GM12878 (cell line): ENCODE measurements at regions not wholly inside any gene's neighbourhood (a gene's known extent, or its start where the extent isn't known, plus 50 kb on each side); places are given as distances from the start of the nearest gene placed in this dataset.
"Not testable (repeated sequence)": the region's sequence is repeated elsewhere in the genome, so short reads cannot be mapped to it uniquely, and the experiment has no call there.

Experiments
- ATAC-seq: fragments of 200-7000 bp; cut with Tn5 transposase; 3 replicates; pipeline ENCODE4 v1.9.1; 2020; ENCODE audit warnings: mild to moderate bottlenecking, moderate library complexity
- BruUV-seq: library from RNA; stranded (reverse); fragments of 400-500 nt; replicated peaks from 2 replicates; lab custom pipeline; 2021; lab: Mats Ljungman, UMichigan
- CTCF ChIA-PET: fragments of 300-600 bp; sonication (Branson Sonifier 250); formaldehyde crosslinking; extraction: SDS; loops from one replicate; lab custom pipeline; 2021; ENCODE audit warnings: inconsistent platforms; lab: Yijun Ruan, JAX
- POLR2A ChIA-PET: fragments of 350-600 bp; formaldehyde crosslinking; extraction: SDS; loops from one replicate; lab custom pipeline; 2021; ENCODE audit warnings: inconsistent platforms; lab: Charles Lee
- RAD21 ChIA-PET: fragments of 300-600 bp; sonication (Branson Sonifier 250); formaldehyde crosslinking; loops from one replicate; lab custom pipeline; 2023; ENCODE audit warnings: antibody characterized with exemption; ENCODE audit not compliant: unreplicated experiment; lab: Charles Lee
- SMC1A ChIA-PET: fragments of 300-600 bp; sonication (Branson Sonifier 250); formaldehyde crosslinking; loops from one replicate; lab custom pipeline; 2023; ENCODE audit not compliant: unreplicated experiment, uncharacterized antibody; lab: Charles Lee
- DNase-seq: peaks from one replicate; pipeline ENCODE4 v3.0.0-alpha.2; 2011; ENCODE audit warnings: low read depth, low spot score
- FAIRE-seq: peaks from 3 replicates; lab custom pipeline; 2011; peaks lifted over from hg19 to GRCh38; lab: Jason Lieb, UNC
- H2AFZ ChIP-seq: 2 replicates; pipeline ENCODE4 v1.6.0; 2011; ENCODE audit warnings: low read depth, low read length, control low read depth; ENCODE audit not compliant: control insufficient read depth
- H3K27ac ChIP-seq: 2 replicates; pipeline ENCODE4 v1.5.1; 2011; ENCODE audit warnings: control low read depth; ENCODE audit not compliant: control insufficient read depth, insufficient read depth
- H3K27me3 ChIP-seq, 2 experiments: replicated peaks in 1 of 2; 2 replicates each; pipeline versions ENCODE4 v1.6.0 to v1.6.1; 2011; ENCODE audit warnings: low read length in 1 of 2; ENCODE audit not compliant: control insufficient read depth in 2 of 2, insufficient read depth in 2 of 2
- H3K36me3 ChIP-seq, 2 experiments: 2 replicates each; pipeline ENCODE4 v1.5.1; 2011; ENCODE audit warnings: low read length in 1 of 2; ENCODE audit not compliant: control insufficient read depth in 2 of 2, insufficient read depth in 2 of 2
- H3K4me1 ChIP-seq: 2 replicates; pipeline ENCODE4 v1.6.1; 2011; ENCODE audit warnings: mild to moderate bottlenecking, low read length, moderate library complexity, mixed read lengths; ENCODE audit not compliant: control insufficient read depth, insufficient read depth
- H3K4me2 ChIP-seq: 2 replicates; pipeline ENCODE4 v1.6.0; 2011; ENCODE audit warnings: control low read depth; ENCODE audit not compliant: control insufficient read depth, insufficient read depth
- H3K4me3 ChIP-seq: fragments of 200-600 bp; sonication (generic); 2 replicates; pipeline ENCODE4 v1.5.1; 2016
- H3K79me2 ChIP-seq: 2 replicates; pipeline ENCODE4 v1.6.0; 2011; ENCODE audit warnings: low read length; ENCODE audit not compliant: control insufficient read depth, insufficient read depth
- H3K9ac ChIP-seq: 2 replicates; pipeline ENCODE4 v1.8.0; 2011; ENCODE audit warnings: low read length, control low read depth, mixed read lengths; ENCODE audit not compliant: control insufficient read depth, insufficient read depth
- H3K9me3 ChIP-seq: replicated peaks from 3 replicates; pipeline ENCODE4 v1.5.1; 2011; ENCODE audit warnings: mild to moderate bottlenecking, low read length; ENCODE audit not compliant: control insufficient read depth, insufficient read depth
- H4K20me1 ChIP-seq: 2 replicates; pipeline ENCODE4 v1.6.0; 2011; ENCODE audit not compliant: control insufficient read depth, insufficient read depth
- BCL3 ChIP-seq: IDR thresholded peaks from 2 replicates; pipeline ENCODE4 v1.6.1; 2011; ENCODE audit warnings: borderline replicate concordance, low read depth, mild to moderate bottlenecking, moderate library complexity, low read length; ENCODE audit not compliant: insufficient read depth, poor library complexity, severe bottlenecking
- MYB ChIP-seq: fragments of 150-350 bp; IDR thresholded peaks from 2 replicates; pipeline ENCODE4 v1.6.1; 2014; ENCODE audit warnings: mild to moderate bottlenecking, low read depth, low read length, borderline replicate concordance
- RELB ChIP-seq: fragments of 450-650 bp; IDR thresholded peaks from 2 replicates; pipeline ENCODE4 v1.6.1; 2017; ENCODE audit warnings: low read depth, mild to moderate bottlenecking, moderate library complexity
- RUNX3 ChIP-seq: IDR thresholded peaks from 2 replicates; pipeline ENCODE4 v1.6.1; 2012; ENCODE audit warnings: low read length, inconsistent platforms
- ZNF217 ChIP-seq: fragments of 450-650 bp; IDR thresholded peaks from 2 replicates; pipeline ENCODE4 v1.6.1; 2017; ENCODE audit warnings: antibody characterized with exemption, mild to moderate bottlenecking
- WGBS: methylation state at CpG from one replicate; pipeline ENCODE4 v1.1.6; 2016; ENCODE audit warnings: low lambda C conversion rate; ENCODE audit not compliant: insufficient replicate concordance, insufficient coverage; ENCODE audit errors: missing lambda C conversion rate; 5-methylcytosine and 5-hydroxymethylcytosine counted together
- in situ Hi-C: fragments of 300-500 bp; cut with MboI; formaldehyde crosslinking; loops from 9 replicates; pipeline ENCODE4 v1.14.3; 2018; ENCODE audit warnings: mixed read lengths
- intact Hi-C: fragments of 100-400 bp; cut with micrococcal nuclease; formaldehyde crosslinking; loops from one replicate; pipeline ENCODE4 v1.14.2; 2022; ENCODE audit not compliant: unreplicated experiment

- DNase-seq, ATAC-seq, H3K4me2 ChIP-seq, H3K27me3 ChIP-seq, H3K79me2 ChIP-seq, H3K4me3 ChIP-seq, H3K27ac ChIP-seq, H2AFZ ChIP-seq, H3K36me3 ChIP-seq, in situ Hi-C loops, intact Hi-C loops, FAIRE-seq, BruUV-seq, H3K4me1 ChIP-seq, H3K9ac ChIP-seq, H4K20me1 ChIP-seq, H3K9me3 ChIP-seq: not testable (repeated sequence)
- CTCF ChIA-PET, result interaction anchor here (1.7 kb wide), 1 partner anchor 13 kb away, joined by 3 read pairs; no protein-coding TSS in a partner anchor
- RAD21 ChIA-PET, result interaction anchor here (0.7 kb wide), 1 partner anchor 550 kb away, joined by 4 read pairs; no protein-coding TSS in a partner anchor
- POLR2A ChIA-PET, result interaction anchor here (0.6 kb wide), 1 partner anchor 1816 kb away, joined by 3 read pairs; no protein-coding TSS in a partner anchor
- SMC1A ChIA-PET, result interaction anchor here (1.2 to 1.5 kb wide), 2 partner anchors 13 to 28 kb away, joined by 3 to 4 read pairs; no protein-coding TSS in a partner anchor
- WGBS, result 85% methylated on average over 6 of the region's 7 CpGs
Measured at GRCh38 chrX:8039711-8040110, 112.5 kb upstream of the PNPLA4 start.

GRCh38 chrX:8037593-8038348 lies 110.6 kb upstream of the PNPLA4 start:
- in situ Hi-C loops, result no loop called here
- Histone ChIP-seq H3K4me2 (no peak overlapping the region), H2AFZ (no peak overlapping the region), H3K27me3 (no peaks in the 10 kb centered on the region; a peak in 1 of 4 replicates), H3K79me2 (no peaks in the 10 kb centered on the region), H4K20me1 (no peaks in the 10 kb centered on the region), H3K9me3 (no peaks in the 10 kb centered on the region), H3K36me3 (no peaks in the 10 kb centered on the region), H3K4me3 (no peak overlapping the region), H3K9ac (no peak overlapping the region), H3K27ac (no peak overlapping the region), H3K4me1 (no peaks in the 10 kb centered on the region)
- intact Hi-C loops, result no loop called here
- RAD21 ChIA-PET, result no interaction called here
- CTCF ChIA-PET, result interaction anchor here (1.0 kb wide), 1 partner anchor 12 kb away, joined by 4 read pairs; no protein-coding TSS in a partner anchor
- peak; percentile 64 for ATAC-seq
- FAIRE-seq, result no peak
- no peak for TF ChIP-seq BCL3
- no peak for TF ChIP-seq MYB
- TF ChIP-seq ZNF217, result no peak
- 0 out of 2 replicates have a peak, but pooled peaks have one; percentile 12 for TF ChIP-seq RUNX3
- TF ChIP-seq RELB, result no peak
- no TSS peak for BruUV-seq
- DNase-seq, result no peak
- POLR2A ChIA-PET, result no interaction called here
- SMC1A ChIA-PET, result no interaction called here
- 36% methylated on average over 8 of the region's 8 CpGs for WGBS
